Neural crest cell (in vitro differentiated cells): ENCODE measurements at regions not wholly inside any gene's neighbourhood (a gene's known extent, or its start where the extent isn't known, plus 50 kb on each side); places are given as distances from the start of the nearest gene placed in this dataset.

Experiments
- DNase-seq: peaks from one replicate; pipeline ENCODE4 v3.0.0; 2021; ENCODE audit warnings: low read depth, mixed read lengths, low spot score
- H3K27ac Mint-ChIP-seq: one replicate; pipeline ENCODE4 v1.8.0; 2021; ENCODE audit warnings: mild to moderate bottlenecking, mixed read lengths; ENCODE audit not compliant: unreplicated experiment
- H3K27me3 Mint-ChIP-seq: 2 replicates; pipeline ENCODE4 v1.8.0; 2021; ENCODE audit warnings: low read depth, mild to moderate bottlenecking, mixed read lengths
- H3K36me3 Mint-ChIP-seq: 2 replicates; pipeline ENCODE4 v1.8.0; 2021; ENCODE audit warnings: low read depth, mild to moderate bottlenecking, mixed read lengths
- H3K4me1 Mint-ChIP-seq: 2 replicates; pipeline ENCODE4 v1.8.0; 2021; ENCODE audit warnings: mixed read lengths
- H3K4me3 Mint-ChIP-seq: one replicate; pipeline ENCODE4 v1.8.0; 2021; ENCODE audit warnings: mild to moderate bottlenecking, mixed read lengths
- H3K9me3 Mint-ChIP-seq: 2 replicates; pipeline ENCODE4 v1.8.0; 2021; ENCODE audit warnings: mixed read lengths
- TF ChIP-seq, protein P1 (sequence below): fragments of 200-600 bp; sonication (generic); conservative IDR thresholded peaks from 2 replicates; pipeline ENCODE4 v1.5.0; 2021; ENCODE audit warnings: antibody characterized with exemption, mild to moderate bottlenecking

DNA sequence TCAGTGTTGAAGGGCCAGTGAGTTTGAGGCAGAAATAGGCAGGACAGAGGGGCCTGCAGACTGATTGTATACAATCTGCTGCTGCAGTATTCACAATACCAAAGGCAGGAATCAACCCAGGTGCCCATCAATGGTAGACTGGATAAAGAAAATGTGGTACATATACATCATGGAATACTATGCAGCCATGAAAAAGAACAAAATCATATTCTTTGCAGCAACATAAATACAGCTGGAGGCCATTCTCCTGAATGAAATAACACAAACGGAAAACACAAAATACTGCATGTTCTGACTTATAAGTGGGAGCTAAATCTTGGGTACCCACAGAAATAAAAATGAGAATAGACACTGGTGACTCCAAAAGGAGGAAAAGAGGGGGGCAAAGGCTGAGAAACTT, 485.1 kb downstream of the XYLT1 start:
- no peak overlapping the region for H3K4me3 Mint-ChIP-seq
- H3K4me1 Mint-ChIP-seq, result no peaks in the 10 kb centered on the region
- H3K27ac Mint-ChIP-seq, result no peak overlapping the region
- TF ChIP-seq, protein P1, sequence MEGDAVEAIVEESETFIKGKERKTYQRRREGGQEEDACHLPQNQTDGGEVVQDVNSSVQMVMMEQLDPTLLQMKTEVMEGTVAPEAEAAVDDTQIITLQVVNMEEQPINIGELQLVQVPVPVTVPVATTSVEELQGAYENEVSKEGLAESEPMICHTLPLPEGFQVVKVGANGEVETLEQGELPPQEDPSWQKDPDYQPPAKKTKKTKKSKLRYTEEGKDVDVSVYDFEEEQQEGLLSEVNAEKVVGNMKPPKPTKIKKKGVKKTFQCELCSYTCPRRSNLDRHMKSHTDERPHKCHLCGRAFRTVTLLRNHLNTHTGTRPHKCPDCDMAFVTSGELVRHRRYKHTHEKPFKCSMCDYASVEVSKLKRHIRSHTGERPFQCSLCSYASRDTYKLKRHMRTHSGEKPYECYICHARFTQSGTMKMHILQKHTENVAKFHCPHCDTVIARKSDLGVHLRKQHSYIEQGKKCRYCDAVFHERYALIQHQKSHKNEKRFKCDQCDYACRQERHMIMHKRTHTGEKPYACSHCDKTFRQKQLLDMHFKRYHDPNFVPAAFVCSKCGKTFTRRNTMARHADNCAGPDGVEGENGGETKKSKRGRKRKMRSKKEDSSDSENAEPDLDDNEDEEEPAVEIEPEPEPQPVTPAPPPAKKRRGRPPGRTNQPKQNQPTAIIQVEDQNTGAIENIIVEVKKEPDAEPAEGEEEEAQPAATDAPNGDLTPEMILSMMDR, result no peak
- no peaks in the 10 kb centered on the region for H3K27me3 Mint-ChIP-seq
- H3K36me3 Mint-ChIP-seq, result no peaks in the 10 kb centered on the region
- DNase-seq, result no peak
- H3K9me3 Mint-ChIP-seq, result peaks cover 2% of the 10 kb centered on the region

DNA sequence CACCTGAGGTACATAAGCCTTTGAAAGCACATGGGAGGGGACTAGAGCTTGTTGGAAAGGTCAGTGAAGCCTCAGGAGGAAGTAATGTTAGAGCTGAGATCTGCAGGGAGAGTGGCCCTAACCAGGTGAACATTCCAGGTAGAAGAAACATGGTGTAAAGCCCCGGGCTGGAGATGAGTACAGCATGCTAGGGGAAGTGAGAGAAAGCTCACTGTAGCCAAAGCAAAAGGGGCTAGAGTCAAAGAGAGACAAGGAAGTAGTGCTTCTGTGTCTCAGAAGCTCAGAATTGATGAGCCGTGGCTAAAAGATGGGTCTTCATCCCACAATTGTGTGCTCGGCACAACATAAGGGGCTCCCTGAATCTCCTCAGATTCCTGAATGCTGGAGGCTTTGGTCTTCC, 481.8 kb downstream of the XYLT1 start:
- TF ChIP-seq, protein P1, result no peak
- H3K27ac Mint-ChIP-seq, result no peak overlapping the region
- no peak overlapping the region for H3K4me3 Mint-ChIP-seq
- DNase-seq, result no peak
- H3K36me3 Mint-ChIP-seq, result no peaks in the 10 kb centered on the region
- no peaks in the 10 kb centered on the region for H3K9me3 Mint-ChIP-seq
- peaks cover 10% of the 10 kb centered on the region for H3K4me1 Mint-ChIP-seq
- H3K27me3 Mint-ChIP-seq, result no peaks in the 10 kb centered on the region

DNA sequence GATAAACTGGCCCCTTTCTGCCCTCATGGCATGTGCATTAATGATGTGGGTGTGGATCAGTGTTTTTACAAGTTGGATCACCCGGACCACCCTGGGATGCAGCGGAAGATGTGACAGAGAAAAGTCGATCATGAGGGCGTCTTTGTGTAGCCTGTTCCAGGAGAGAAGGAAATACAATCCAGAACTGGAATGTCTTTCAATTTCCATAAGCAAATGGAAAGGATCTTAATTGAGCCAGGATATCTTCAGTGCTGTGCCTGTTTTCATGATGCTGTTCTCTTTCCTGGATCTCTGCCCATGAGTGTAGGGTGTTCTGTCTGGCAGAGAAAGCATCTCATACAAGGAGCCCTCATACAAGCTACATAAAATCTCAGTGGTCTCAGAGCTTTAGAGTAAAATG, 481.4 kb downstream of the XYLT1 start:
- H3K27ac Mint-ChIP-seq, result no peak overlapping the region
- H3K4me1 Mint-ChIP-seq, result peaks cover 10% of the 10 kb centered on the region
- no peaks in the 10 kb centered on the region for H3K27me3 Mint-ChIP-seq
- no peaks in the 10 kb centered on the region for H3K36me3 Mint-ChIP-seq
- no peak overlapping the region for H3K4me3 Mint-ChIP-seq
- TF ChIP-seq, protein P1, result no peak
- H3K9me3 Mint-ChIP-seq, result no peaks in the 10 kb centered on the region
- no peak for DNase-seq

DNA sequence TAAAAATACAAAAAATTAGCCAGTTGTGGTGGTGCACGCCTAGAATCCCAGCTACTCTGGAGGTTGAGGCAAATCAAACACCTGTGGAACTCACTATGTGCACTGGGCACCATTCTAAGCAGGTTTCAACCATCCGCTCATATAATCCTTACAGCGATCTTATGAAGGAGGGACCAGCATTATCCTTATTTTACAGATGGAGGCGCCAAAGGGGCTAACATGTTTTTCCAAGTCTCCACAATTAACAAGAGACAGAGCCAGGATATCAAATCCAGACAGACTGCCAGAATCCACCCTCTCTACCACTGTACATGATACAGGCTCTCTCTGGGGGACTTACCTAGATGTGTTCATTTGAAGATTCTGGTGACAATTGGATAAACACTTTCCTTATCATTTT, 479.0 kb downstream of the XYLT1 start:
- Mint-ChIP-seq H3K9me3 (no peaks in the 10 kb centered on the region), H3K4me1 (peaks cover 10% of the 10 kb centered on the region), H3K27me3 (no peaks in the 10 kb centered on the region), H3K27ac (no peak overlapping the region), H3K4me3 (no peak overlapping the region), H3K36me3 (no peaks in the 10 kb centered on the region)
- TF ChIP-seq, protein P1, result no peak
- DNase-seq, result no peak

DNA sequence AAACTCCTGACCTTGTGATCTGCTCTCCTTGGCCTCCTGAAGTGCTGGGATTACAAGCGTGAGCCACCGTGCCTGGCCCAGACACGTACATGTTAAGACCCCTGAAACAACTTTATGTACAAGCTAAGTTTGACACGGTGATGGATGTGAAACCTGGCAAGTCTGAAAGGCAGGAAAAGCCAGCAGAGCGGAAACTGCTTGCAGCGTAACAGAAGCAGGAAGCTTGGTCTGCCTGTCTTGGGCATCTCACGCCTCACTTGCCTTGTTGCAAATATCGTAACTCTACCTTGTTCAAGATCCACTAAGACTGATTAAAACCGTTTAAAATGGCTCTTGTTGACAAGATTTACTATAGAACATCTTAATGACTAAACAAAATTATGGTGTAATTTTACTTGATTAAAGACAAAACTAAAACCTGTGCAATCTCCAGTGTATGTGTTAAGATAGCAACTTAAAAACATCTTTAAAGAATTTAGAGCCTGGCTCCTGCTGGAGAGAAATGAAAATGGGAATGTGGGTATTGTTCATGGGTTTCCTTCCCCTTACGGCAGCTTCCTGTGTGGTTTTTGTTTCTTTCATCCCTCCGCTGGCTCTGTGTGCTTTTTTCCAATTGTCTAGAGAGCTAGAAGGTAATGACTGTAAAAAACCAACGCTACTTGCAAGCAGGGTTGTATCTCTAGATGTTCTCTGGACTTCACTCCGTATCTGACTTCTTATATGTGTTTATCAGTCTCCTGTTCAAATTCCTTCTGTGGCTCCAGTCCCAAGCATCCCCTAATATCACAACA, 477.6 kb downstream of the XYLT1 start:
- TF ChIP-seq, protein P1, result no peak
- no peak overlapping the region for H3K4me3 Mint-ChIP-seq
- peaks cover 10% of the 10 kb centered on the region for H3K4me1 Mint-ChIP-seq
- H3K36me3 Mint-ChIP-seq, result no peaks in the 10 kb centered on the region
- no peak for DNase-seq
- H3K27me3 Mint-ChIP-seq, result no peaks in the 10 kb centered on the region
- no peaks in the 10 kb centered on the region for H3K9me3 Mint-ChIP-seq
- H3K27ac Mint-ChIP-seq, result peak overlapping the region; percentile 43
